GM12801 (cell line): ENCODE measurements at regions not wholly inside any gene's neighbourhood (a gene's known extent, or its start where the extent isn't known, plus 50 kb on each side); places are given as distances from the start of the nearest gene placed in this dataset.

Experiments
- TF ChIP-seq, protein P1 (sequence below): IDR thresholded peaks from one replicate; pipeline ENCODE4 v1.5.1; 2011; ENCODE audit warnings: control low read depth; ENCODE audit not compliant: insufficient read length; ENCODE audit errors: extremely low read depth

DNA sequence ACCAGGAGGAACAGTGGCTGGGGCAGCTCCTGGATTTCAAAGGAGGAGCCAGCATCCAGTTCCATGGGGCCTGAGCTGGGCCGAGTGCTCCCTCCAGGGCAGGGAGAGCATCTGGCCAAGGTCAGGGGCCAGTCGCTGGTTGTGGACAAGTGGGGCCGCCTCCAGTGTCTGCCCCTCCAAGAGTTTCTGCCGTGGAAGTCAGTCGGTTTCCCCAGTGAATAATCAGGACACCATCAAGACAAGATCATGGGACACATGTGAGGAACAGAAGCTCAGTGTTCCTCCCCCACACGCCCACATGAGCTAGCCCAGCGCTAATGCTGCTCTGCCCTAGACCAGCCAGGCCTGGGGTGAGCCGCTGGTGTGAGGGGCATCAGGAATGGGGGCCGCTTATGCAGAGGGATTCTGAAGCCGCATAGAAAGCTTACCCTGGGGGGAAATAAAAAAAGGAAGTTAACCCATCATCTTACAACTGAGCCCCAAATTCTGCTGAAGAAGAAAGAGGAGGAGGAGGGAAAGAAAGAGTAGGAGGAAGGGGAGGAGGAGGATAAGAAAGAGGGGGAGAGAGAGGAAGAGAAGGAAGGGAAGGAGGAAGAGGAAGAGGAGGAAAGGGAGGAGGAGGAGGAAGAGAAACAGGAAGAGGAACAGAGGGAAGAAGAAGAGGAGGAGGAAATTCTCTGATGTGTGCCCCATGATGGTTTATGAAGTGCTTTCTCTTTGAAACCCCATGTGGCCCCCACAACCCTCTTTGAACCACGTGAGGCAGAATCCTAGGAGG is 198.4 kb downstream of the MATN1 start:
- TF ChIP-seq, protein P1, sequence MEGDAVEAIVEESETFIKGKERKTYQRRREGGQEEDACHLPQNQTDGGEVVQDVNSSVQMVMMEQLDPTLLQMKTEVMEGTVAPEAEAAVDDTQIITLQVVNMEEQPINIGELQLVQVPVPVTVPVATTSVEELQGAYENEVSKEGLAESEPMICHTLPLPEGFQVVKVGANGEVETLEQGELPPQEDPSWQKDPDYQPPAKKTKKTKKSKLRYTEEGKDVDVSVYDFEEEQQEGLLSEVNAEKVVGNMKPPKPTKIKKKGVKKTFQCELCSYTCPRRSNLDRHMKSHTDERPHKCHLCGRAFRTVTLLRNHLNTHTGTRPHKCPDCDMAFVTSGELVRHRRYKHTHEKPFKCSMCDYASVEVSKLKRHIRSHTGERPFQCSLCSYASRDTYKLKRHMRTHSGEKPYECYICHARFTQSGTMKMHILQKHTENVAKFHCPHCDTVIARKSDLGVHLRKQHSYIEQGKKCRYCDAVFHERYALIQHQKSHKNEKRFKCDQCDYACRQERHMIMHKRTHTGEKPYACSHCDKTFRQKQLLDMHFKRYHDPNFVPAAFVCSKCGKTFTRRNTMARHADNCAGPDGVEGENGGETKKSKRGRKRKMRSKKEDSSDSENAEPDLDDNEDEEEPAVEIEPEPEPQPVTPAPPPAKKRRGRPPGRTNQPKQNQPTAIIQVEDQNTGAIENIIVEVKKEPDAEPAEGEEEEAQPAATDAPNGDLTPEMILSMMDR, result no peak

DNA sequence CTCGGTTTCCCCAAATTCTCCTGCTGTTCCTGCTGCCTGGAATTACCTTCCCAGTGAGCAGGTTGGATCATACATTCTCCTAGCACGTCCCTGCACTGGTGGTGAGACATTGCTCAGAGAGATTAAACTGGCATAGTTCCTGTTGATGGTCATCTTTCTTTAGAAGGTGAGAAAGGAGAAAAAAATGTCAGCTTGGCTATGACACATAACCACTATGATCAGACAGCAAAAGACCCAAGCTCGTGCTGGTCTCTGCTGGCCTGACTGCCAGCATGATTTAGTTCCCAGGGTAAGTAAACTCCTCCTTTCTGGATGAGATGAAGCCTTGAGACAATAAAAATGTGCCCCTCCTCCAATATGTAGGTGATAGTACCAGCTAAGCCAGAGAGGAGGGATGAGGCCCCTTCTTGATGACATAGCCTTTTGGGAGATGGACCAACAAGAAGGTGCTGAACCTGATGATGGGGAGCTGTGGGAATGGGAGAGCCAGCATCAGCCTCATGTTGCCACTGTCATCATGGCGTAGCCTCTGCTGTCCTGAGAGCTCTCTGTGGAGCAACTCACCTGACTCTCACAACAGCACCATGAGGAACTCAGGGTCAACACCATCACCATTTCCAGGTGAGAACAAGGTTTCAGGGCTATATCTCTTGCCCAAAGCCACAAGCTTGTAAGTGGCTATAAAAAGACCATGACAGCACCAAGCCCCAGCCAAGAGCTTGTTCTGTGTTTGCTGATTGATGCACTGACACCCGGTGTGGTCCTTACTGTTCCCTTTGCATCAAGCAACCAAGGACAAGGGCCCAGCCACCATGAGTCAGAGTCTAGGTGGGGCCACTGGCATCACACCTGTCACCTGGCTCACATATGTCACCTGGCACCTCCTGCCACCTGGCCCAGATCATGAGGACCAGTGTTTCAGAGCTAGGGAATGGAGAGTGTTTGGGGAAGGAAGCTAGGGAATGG is 200.0 kb downstream of the MATN1 start:
- TF ChIP-seq, protein P1, result no peak

DNA sequence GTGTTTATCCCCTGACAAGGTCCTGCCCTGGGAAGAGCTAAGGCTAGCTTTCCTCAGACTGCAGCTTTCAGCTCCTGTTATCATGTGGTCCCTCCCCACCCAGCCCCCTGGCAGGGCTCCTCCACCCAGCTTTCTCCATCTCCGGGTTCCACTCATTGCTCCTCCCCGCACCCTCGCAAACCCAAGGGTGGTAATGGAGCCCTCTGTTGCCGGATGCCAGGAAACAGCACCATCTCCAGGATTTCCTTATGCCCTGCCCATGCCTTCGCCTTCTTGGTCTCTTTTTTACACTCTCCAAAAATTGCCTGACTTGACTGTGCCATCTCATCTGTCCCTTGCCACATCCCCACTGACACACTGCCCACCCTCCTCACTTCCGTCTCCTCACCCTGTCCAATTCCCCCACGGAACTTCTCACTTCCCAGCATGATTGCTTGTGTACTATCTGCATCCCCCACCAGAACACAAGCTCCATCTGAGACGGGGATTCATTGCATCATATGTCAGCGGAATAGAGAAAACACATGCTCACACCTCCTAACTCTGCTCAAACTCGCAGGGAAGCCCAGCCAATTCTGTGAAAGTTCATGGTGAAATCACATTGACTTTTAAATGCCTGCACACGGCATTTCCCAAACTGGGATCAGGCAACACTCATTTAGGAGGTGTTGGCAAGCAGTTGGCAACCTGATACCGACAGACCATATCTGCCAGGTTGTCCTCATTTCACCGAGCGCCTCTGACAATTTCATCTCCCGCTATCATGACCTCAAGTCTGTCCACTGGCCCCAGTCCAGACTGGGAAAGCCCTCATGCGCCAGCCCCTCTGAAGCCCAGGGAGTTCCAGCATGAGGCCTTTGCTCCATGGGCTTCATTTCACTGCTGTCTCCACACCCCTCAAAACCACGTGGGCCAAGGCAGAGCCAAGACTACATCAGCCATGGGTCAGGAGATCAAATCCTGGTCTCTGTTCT is 201.1 kb downstream of the MATN1 start:
- TF ChIP-seq, protein P1, result no peak

DNA sequence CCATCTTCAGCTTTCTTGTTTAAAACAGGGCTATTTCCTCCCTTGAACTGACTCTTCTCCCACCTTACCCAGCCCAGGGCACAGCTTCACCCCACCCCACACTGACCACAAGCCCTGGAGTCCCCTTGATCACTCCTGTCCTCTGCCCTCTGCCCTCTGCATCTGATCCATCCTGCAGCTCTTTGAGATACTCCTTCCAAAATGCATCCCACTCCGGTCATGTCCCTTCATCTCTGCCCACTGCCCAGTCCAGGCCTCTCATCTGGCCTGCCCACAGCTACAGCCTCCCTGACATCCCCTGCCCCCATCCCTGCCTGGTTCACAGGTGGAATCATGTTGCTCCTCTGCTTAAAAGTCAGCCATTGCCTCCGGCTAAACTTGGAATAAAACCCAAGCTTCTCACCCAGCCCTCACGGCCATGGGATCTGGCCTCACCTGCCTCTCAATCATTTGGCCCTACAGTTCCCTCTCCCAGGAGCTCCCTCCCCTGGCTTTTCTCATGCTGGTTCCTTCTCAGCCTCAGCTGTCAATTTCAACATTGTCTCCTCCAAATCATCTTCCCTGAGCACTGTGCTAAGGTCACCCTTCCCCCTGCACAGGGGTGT is 202.0 kb downstream of the MATN1 start:
- TF ChIP-seq, protein P1, result no peak

DNA sequence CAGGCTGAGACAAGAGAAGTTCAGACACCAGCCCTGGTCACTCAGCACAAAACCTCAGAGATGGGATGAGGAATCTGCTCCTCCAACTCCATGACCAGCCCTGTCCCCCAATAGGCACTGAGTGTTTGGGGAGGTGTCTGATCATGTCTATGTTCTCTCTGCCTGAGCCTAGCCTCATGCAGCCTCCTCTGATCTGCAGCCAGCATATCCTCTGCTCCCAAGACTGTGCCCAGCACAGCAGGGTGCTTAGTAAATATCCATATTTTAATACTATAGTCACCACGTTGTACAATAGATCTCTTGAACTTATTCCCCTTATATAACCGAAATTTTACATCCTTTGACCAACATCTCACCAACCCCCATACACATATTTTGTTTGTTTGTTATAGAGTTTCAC is 202.9 kb downstream of the MATN1 start:
- TF ChIP-seq, protein P1, result no peak

DNA sequence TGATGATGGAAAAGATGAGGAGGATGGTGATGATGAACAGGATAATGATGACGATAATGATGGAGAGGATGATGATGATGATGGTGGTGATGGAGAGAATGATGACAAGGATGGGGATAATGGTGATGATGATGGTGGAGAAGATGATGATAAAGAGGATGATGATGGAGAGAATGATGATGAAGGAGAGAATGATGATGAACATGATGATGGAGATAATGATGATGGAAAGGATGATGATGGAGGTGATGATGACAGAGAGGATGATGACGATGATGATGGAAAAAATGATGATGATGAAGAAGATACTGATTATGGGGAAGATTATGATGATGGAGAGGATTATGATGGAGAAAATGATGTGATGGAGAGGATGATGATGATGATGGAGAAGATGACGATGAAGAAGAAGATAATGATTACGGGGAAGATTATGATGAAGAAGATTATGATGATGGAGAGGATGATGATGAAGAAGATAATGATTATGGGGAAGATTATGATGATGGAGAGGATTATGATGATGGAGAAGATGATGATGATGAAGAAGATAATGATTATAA is 204.1 kb downstream of the MATN1 start:
- TF ChIP-seq, protein P1, result no peak
